ENCODE measurements at regions not wholly inside any gene's neighbourhood (a gene's known extent, or its start where the extent isn't known, plus 50 kb on each side); places are given as distances from the start of the nearest gene placed in this dataset.
"Not testable (repeated sequence)": the region's sequence is repeated elsewhere in the genome, so short reads cannot be mapped to it uniquely, and the experiment has no call there.

DNA sequence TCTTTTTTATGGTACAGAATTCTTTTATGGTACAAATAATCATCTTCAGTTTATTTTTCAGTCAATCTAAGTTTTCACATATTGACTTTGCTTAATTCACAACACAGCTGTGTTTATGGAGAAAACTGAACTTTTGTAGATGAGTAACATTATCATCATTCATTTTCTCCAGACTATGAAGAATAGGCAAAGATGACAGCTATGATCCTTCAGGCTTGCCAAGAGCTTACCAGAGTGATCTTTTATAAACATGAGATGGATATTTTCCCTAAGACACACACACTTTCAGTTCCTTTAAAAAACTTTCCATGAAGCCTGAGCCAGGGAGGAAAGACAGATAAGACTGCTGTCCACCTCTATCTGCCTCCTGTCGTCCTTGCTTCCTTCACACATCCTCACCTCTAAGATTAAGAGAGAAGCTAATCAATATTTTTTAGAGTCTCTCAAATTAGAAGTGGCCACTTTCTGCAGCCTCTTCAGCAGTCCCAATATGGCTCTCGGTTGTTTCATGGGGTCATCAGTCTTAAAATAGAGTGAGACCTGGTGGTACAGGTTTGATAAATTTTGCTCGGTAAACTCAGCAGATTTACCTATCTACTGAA, 108.1 kb upstream of the SLC27A6 start:
- H3K4me3 ChIP-seq (replicated peaks in 1 of 2; ENCODE audit: low read depth in 2 of 2, low read length in 2 of 2): no peak overlapping the region
- TF ChIP-seq, protein P1, sequence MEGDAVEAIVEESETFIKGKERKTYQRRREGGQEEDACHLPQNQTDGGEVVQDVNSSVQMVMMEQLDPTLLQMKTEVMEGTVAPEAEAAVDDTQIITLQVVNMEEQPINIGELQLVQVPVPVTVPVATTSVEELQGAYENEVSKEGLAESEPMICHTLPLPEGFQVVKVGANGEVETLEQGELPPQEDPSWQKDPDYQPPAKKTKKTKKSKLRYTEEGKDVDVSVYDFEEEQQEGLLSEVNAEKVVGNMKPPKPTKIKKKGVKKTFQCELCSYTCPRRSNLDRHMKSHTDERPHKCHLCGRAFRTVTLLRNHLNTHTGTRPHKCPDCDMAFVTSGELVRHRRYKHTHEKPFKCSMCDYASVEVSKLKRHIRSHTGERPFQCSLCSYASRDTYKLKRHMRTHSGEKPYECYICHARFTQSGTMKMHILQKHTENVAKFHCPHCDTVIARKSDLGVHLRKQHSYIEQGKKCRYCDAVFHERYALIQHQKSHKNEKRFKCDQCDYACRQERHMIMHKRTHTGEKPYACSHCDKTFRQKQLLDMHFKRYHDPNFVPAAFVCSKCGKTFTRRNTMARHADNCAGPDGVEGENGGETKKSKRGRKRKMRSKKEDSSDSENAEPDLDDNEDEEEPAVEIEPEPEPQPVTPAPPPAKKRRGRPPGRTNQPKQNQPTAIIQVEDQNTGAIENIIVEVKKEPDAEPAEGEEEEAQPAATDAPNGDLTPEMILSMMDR (IDR thresholded peaks at IDR 0.05; ENCODE audit: low read depth, low read length): no peak
- no peak for DNase-seq (ENCODE audit: low read depth in 2 of 2)

GRCh38 chr5:128858995-128859394, 106.3 kb upstream of the SLC27A6 start:
- TF ChIP-seq, protein P1 (IDR thresholded peaks at IDR 0.05; ENCODE audit: low read depth, low read length): no peak
- no peak overlapping the region for H3K4me3 ChIP-seq (replicated peaks in 1 of 2; ENCODE audit: low read depth in 2 of 2, low read length in 2 of 2)
- no peak for DNase-seq (ENCODE audit: low read depth in 2 of 2)

DNA sequence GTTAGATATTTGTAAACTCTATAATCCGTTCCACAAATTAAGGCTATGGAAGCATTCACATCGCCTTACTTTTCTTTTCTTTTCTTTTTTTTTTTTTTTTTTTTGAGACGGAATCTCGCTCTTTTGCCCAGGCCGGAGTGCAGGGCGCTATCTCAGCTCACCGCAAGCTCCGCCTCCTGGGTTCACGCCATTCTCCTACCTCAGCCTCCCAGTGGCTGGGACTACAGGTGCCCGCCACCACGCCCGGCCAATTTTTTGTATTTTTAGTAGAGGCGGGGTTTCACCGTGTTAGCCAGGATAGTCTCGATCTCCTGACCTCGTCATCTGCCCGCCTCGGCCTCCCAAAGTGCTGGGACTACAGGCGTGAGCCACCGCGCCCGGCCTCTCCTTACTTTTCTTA, 104.1 kb upstream of the SLC27A6 start:
- not testable (repeated sequence) for H3K4me3 ChIP-seq (replicated peaks in 1 of 2; ENCODE audit: low read depth in 2 of 2, low read length in 2 of 2); DNase-seq (ENCODE audit: low read depth in 2 of 2)

DNA sequence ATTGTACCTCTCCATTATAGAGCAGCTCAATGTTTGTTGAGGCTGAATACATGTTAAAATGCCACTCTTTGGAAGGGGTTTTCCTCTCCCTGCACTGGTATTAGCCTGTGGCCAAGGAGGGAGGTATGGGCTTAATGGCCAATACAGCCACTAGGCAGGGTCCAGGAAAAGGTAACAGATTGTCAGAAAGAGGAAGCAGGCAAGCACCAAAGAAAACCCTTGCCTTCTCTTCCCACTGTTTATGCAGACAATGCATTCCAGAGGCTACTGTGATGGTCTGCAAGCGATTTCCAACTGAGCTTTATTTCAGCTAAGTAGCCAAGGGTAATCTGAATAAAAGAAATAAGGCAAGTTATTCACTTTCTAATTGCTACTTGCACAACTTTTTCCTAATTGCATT, 95.3 kb upstream of the SLC27A6 start:
- TF ChIP-seq, protein P1 (IDR thresholded peaks at IDR 0.05; ENCODE audit: low read depth, low read length): no peak
- H3K4me3 ChIP-seq (replicated peaks in 1 of 2; ENCODE audit: low read depth in 2 of 2, low read length in 2 of 2): no peak overlapping the region
- no peak for DNase-seq (ENCODE audit: low read depth in 2 of 2)

DNA sequence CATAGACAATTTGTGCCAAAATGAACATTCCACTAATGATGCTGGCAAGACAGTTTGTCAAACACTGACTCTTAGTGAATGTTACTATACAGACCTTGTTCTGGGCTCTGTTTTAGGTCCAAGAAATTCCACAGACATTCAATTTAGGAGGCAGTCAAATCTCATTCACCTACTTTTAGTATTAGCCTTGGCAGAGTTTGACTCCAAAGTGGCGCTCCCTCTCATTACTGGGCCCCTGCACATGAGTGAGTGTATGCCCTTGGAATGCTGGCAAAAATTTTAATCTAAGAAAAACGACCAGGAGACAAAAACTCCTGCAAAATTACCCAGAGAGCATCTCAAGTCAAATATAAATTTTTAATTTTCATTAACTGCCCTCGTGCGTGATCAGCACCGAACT, 94.9 kb upstream of the SLC27A6 start:
- H3K4me3 ChIP-seq (replicated peaks in 1 of 2; ENCODE audit: low read depth in 2 of 2, low read length in 2 of 2): no peak overlapping the region
- no peak for DNase-seq (ENCODE audit: low read depth in 2 of 2)
- TF ChIP-seq, protein P1 (IDR thresholded peaks at IDR 0.05; ENCODE audit: low read depth, low read length): no peak

DNA sequence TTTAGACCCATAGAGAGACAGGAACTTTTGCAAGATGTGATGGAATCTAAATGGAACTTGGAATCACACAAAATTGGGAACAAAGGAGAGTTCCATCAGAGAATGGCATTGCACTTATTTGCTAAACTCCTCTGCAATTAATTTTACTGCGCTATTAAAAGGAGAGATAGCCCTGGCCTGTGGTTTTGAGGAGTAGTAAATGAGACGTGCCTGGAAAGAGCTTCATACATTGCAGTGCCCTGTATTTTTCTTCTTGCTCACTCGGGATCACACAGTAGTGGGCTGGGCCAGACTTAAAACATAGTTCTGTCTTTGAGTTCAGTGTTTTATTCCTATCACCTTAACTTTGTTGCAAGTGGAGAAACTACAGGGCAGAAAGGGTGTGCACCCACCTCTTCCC, 94.4 kb upstream of the SLC27A6 start:
- no peak overlapping the region for H3K4me3 ChIP-seq (replicated peaks in 1 of 2; ENCODE audit: low read depth in 2 of 2, low read length in 2 of 2)
- no peak for DNase-seq (ENCODE audit: low read depth in 2 of 2)
- TF ChIP-seq, protein P1 (IDR thresholded peaks at IDR 0.05; ENCODE audit: low read depth, low read length): no peak

DNA sequence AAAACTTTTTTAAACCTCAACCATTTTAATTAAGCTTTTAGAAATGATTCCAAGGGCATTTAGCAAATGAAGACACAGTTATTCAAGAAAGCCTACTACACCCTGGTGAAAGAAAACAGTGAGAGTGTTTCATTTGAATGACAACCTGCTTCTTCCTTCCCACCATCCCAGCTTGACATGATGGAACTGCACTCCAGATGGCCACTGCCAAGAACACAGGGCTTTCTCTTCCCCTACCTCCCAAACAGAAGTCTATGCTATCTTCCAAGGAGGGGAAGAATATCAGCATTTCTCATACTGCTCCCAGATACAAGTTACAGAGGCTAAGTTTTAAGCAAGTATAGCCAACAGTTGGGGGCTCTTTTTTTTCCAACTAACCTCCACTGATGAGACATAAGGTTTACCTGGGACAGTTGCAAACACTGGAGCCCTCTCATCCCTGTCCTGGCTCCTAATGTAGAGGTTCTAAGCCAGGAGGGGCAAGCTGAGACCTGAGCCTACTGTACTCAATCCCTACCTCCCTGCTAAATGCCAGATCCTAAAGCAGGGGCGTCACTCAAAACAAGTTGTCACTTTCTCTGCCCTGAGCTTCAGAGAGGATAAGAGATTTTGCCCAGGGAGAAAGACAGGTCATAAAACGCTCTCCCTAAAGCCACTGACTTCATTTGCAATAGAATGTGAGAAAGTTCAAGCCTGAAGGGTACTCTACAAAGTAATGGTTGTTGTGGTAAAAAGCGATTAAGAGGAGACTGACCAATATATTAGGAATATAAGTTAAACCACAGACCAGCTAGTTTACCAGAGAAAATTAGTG, 88.5 kb upstream of the SLC27A6 start:
- DNase-seq (ENCODE audit: low read depth in 2 of 2): no peak
- TF ChIP-seq, protein P1 (IDR thresholded peaks at IDR 0.05; ENCODE audit: low read depth, low read length): no peak
- no peak overlapping the region for H3K4me3 ChIP-seq (replicated peaks in 1 of 2; ENCODE audit: low read depth in 2 of 2, low read length in 2 of 2)
